PC-9 (cell line): ENCODE measurements at regions not wholly inside any gene's neighbourhood (a gene's known extent, or its start where the extent isn't known, plus 50 kb on each side); places are given as distances from the start of the nearest gene placed in this dataset.

Source experiments
- BruUV-seq: library from RNA; stranded (reverse); fragments of 400-500 nt; replicated peaks from 2 replicates; lab custom pipeline; 2021; lab: Mats Ljungman, UMichigan
- CTCF ChIA-PET: fragments of 300-600 bp; sonication (Branson Sonifier 250); formaldehyde crosslinking; loops from one replicate; lab custom pipeline; 2022; ENCODE audit warnings: antibody characterized with exemption; lab: Charles Lee
- POLR2A ChIA-PET: fragments of 300-600 bp; sonication (Branson Sonifier 250); formaldehyde crosslinking; loops from one replicate; lab custom pipeline; 2022; ENCODE audit warnings: antibody characterized with exemption; ENCODE audit not compliant: unreplicated experiment; lab: Charles Lee
- DNase-seq, 2 experiments: peaks; one replicate each; pipeline versions ENCODE4 v3.0.0 to v3.0.0-alpha.2; 2015 to 2022; ENCODE audit warnings: mixed read lengths in 1 of 2
- H2AFZ ChIP-seq: fragments of 200-600 bp; sonication (generic); 2 replicates; pipeline ENCODE4 v1.8.1; 2017; ENCODE audit warnings: antibody characterized with exemption
- H3F3A ChIP-seq: fragments of 200-600 bp; sonication (generic); 2 replicates; pipeline ENCODE4 v1.8.1; 2017; ENCODE audit warnings: antibody characterized with exemption, mild to moderate bottlenecking, low read depth; ENCODE audit not compliant: insufficient read depth
- H3K27ac ChIP-seq: fragments of 200-600 bp; sonication (generic); 2 replicates; pipeline ENCODE4 v1.6.1; 2016; ENCODE audit warnings: mixed run types
- H3K27me3 ChIP-seq: fragments of 200-600 bp; sonication (generic); 2 replicates; pipeline ENCODE4 v1.6.1; 2016; ENCODE audit warnings: low read depth, mixed run types; ENCODE audit not compliant: insufficient read depth
- H3K36me3 ChIP-seq: fragments of 200-600 bp; sonication (generic); 2 replicates; pipeline ENCODE4 v1.6.1; 2016; ENCODE audit warnings: low read depth, mixed run types
- H3K4me1 ChIP-seq: fragments of 200-600 bp; sonication (generic); replicated peaks from 2 replicates; pipeline ENCODE4 v1.6.1; 2016; ENCODE audit warnings: mixed run types; ENCODE audit not compliant: insufficient read depth
- H3K4me2 ChIP-seq: fragments of 200-600 bp; sonication (generic); 2 replicates; pipeline ENCODE4 v1.6.1; 2017; ENCODE audit warnings: mixed run types
- H3K4me3 ChIP-seq: fragments of 200-600 bp; sonication (generic); 2 replicates; pipeline ENCODE4 v1.6.1; 2016; ENCODE audit warnings: mixed run types
- H3K79me2 ChIP-seq: fragments of 200-600 bp; sonication (generic); 2 replicates; pipeline ENCODE4 v1.6.1; 2017; ENCODE audit warnings: low read depth, mixed run types
- H3K9me2 ChIP-seq: fragments of 200-600 bp; sonication (generic); 2 replicates; pipeline ENCODE4 v1.8.1; 2017; ENCODE audit warnings: mild to moderate bottlenecking; ENCODE audit not compliant: insufficient read depth
- H3K9me3 ChIP-seq: fragments of 200-600 bp; sonication (generic); 2 replicates; pipeline ENCODE4 v1.8.1; 2016; ENCODE audit warnings: low read depth; ENCODE audit not compliant: insufficient read depth
- H4K20me1 ChIP-seq: fragments of 200-600 bp; sonication (generic); 2 replicates; pipeline ENCODE4 v1.8.1; 2017; ENCODE audit not compliant: insufficient read depth
- CTCF ChIP-seq: fragments of 200-600 bp; sonication (generic); conservative IDR thresholded peaks from 2 replicates; pipeline ENCODE4 v1.6.1; 2017; ENCODE audit warnings: mixed run types, antibody characterized with exemption, mild to moderate bottlenecking, moderate library complexity
- EZH2 ChIP-seq: fragments of 200-600 bp; sonication (generic); IDR thresholded peaks from 2 replicates; pipeline ENCODE4 v1.8.0; 2017; ENCODE audit warnings: antibody characterized with exemption, low read depth
- intact Hi-C: fragments of 100-400 bp; cut with micrococcal nuclease; formaldehyde crosslinking; loops from one replicate; pipeline ENCODE4 v1.10.0; 2022; ENCODE audit not compliant: unreplicated experiment

- Histone ChIP-seq H3K79me2 (no peaks in the 10 kb centered on the region), H2AFZ (no peak overlapping the region), H3K9me3 (no peaks in the 10 kb centered on the region), H3F3A (no peaks in the 10 kb centered on the region), H3K4me1 (no peaks in the 10 kb centered on the region), H3K27me3 (0 out of 2 replicates have a peak, but pooled peaks cover 5% of the 10 kb centered on the region), H4K20me1 (no peaks in the 10 kb centered on the region), H3K9me2 (no peaks in the 10 kb centered on the region), H3K36me3 (no peaks in the 10 kb centered on the region), H3K4me3 (no peak overlapping the region), H3K4me2 (no peak overlapping the region), H3K27ac (no peak overlapping the region)
- no TSS peak for BruUV-seq
- no peak for TF ChIP-seq EZH2
- TF ChIP-seq CTCF = no peak
- CTCF ChIA-PET = no interaction called here
- intact Hi-C loops = no loop called here
- no peak for DNase-seq
- POLR2A ChIA-PET = no interaction called here
Measured at GRCh38 chr18:11323359-11323819, 174.0 kb upstream of the PIEZO2 start.

- H2AFZ ChIP-seq = no peak overlapping the region
- no peaks in the 10 kb centered on the region for H3K9me2 ChIP-seq
- no peaks in the 10 kb centered on the region for H3K9me3 ChIP-seq
- ChIA-PET POLR2A (no interaction called here), CTCF (no interaction called here)
- no peak for DNase-seq
- no peaks in the 10 kb centered on the region for H3F3A ChIP-seq
- no peaks in the 10 kb centered on the region for H3K79me2 ChIP-seq
- no peak overlapping the region for H3K4me3 ChIP-seq
- no peak overlapping the region for H3K27ac ChIP-seq
- no peaks in the 10 kb centered on the region for H3K36me3 ChIP-seq
- intact Hi-C loops = no loop called here
- H3K4me2 ChIP-seq = no peak overlapping the region
- no peaks in the 10 kb centered on the region for H4K20me1 ChIP-seq
- H3K27me3 ChIP-seq = 0 out of 2 replicates have a peak, but pooled peaks cover 5% of the 10 kb centered on the region
- no peak for TF ChIP-seq CTCF
- no peak for TF ChIP-seq EZH2
- H3K4me1 ChIP-seq = no peaks in the 10 kb centered on the region
- BruUV-seq = no TSS peak
Measured at GRCh38 chr18:11322716-11323115, 173.3 kb upstream of the PIEZO2 start.

- no peak overlapping the region for H3K4me3 ChIP-seq
- ChIA-PET POLR2A (no interaction called here), CTCF (no interaction called here)
- H3K4me1 ChIP-seq = no peaks in the 10 kb centered on the region
- no peak overlapping the region for H3K27ac ChIP-seq
- 0 out of 2 replicates have a peak, but pooled peaks cover 8% of the 10 kb centered on the region for H3K27me3 ChIP-seq
- H3F3A ChIP-seq = no peaks in the 10 kb centered on the region
- no peak overlapping the region for H3K4me2 ChIP-seq
- no peak overlapping the region for H2AFZ ChIP-seq
- no peaks in the 10 kb centered on the region for H3K9me2 ChIP-seq
- DNase-seq = no peak
- no peaks in the 10 kb centered on the region for H3K79me2 ChIP-seq
- intact Hi-C loops = no loop called here
- H3K36me3 ChIP-seq = no peaks in the 10 kb centered on the region
- no peaks in the 10 kb centered on the region for H4K20me1 ChIP-seq
- no TSS peak for BruUV-seq
- no peaks in the 10 kb centered on the region for H3K9me3 ChIP-seq
- no peak for TF ChIP-seq CTCF
Measured at GRCh38 chr18:11322006-11322405, 172.6 kb upstream of the PIEZO2 start.
